A549 (cell line): ENCODE measurements at regions not wholly inside any gene's neighbourhood (a gene's known extent, or its start where the extent isn't known, plus 50 kb on each side); places are given as distances from the start of the nearest gene placed in this dataset.

Experiments used
- ATAC-seq, 2 experiments: fragments of 200-7000 bp in 1 of 2; fragments of >200 bp in 1 of 2; cut with Nextera tagmentation in 1 of 2; cut with Tn5 transposase in 1 of 2; 3 replicates each; pipeline versions ENCODE4 v1.8.0 to v1.9.1; 2018 to 2020; ENCODE audit warnings: mild to moderate bottlenecking in 1 of 2, moderate library complexity in 1 of 2
- CTCF ChIA-PET: fragments of 300-600 bp; sonication (Branson Sonifier 250); formaldehyde crosslinking; extraction: SDS; loops from one replicate; lab custom pipeline; 2021; ENCODE audit warnings: antibody characterized with exemption, inconsistent platforms; lab: Yijun Ruan, JAX
- POLR2A ChIA-PET: fragments of 350-600 bp; formaldehyde crosslinking; extraction: SDS; loops from one replicate; lab custom pipeline; 2021; ENCODE audit warnings: antibody characterized with exemption, inconsistent platforms; lab: Yijun Ruan, JAX
- DNase-seq, 2 experiments: peaks; one replicate each; pipeline versions ENCODE4 v3.0.0 to v3.0.0-alpha.2; 2011 to 2016; ENCODE audit warnings: low read depth in 1 of 2, low spot score in 1 of 2
- FAIRE-seq: peaks from 2 replicates; lab custom pipeline; 2011; peaks lifted over from hg19 to GRCh38; lab: Jason Lieb, UNC
- H3K27ac ChIP-seq, 2 experiments: fragments of >200 bp; sonication (Bioruptor Twin); formaldehyde crosslinking; 3 replicates each; pipeline ENCODE4 v1.5.1; 2016 to 2017
- H3K4me1 ChIP-seq: fragments of >200 bp; sonication (Bioruptor Twin); formaldehyde crosslinking; 3 replicates; pipeline ENCODE4 v1.6.1; 2016
- H3K4me2 ChIP-seq: fragments of >200 bp; sonication (Bioruptor Twin); formaldehyde crosslinking; 3 replicates; pipeline ENCODE4 v1.6.1; 2016
- H3K4me3 ChIP-seq: fragments of >200 bp; sonication (Bioruptor Twin); formaldehyde crosslinking; 3 replicates; pipeline ENCODE4 v1.5.1; 2016
- H3K9me3 ChIP-seq: fragments of >200 bp; sonication (Bioruptor Twin); formaldehyde crosslinking; 3 replicates; pipeline ENCODE4 v1.6.1; 2016
- CEBPB ChIP-seq, 2 experiments: fragments of >200 bp in 1 of 2; sonication (Bioruptor Twin) in 1 of 2; formaldehyde crosslinking in 1 of 2; IDR thresholded peaks; 2 replicates each; pipeline ENCODE4 v1.6.1; 2012 to 2016
- CHD2 ChIP-seq: fragments of 150-350 bp; IDR thresholded peaks from 2 replicates; pipeline ENCODE4 v1.6.1; 2014; ENCODE audit warnings: low read length; ENCODE audit not compliant: partially characterized antibody
- EHMT2 ChIP-seq: fragments of 200-600 bp; sonication (generic); IDR thresholded peaks from 2 replicates; pipeline ENCODE4 v1.6.1; 2016; ENCODE audit warnings: antibody characterized with exemption, low read depth, mild to moderate bottlenecking, moderate library complexity
- ESRRA ChIP-seq: fragments of 150-350 bp; IDR thresholded peaks from 2 replicates; pipeline ENCODE4 v1.6.1; 2014; ENCODE audit warnings: mild to moderate bottlenecking, low read length, borderline replicate concordance
- FOSL2 ChIP-seq, 2 experiments: fragments of 450-650 bp in 1 of 2; fragments of >200 bp in 1 of 2; sonication (Bioruptor Twin) in 1 of 2; formaldehyde crosslinking; IDR thresholded peaks; 2 replicates each; pipeline versions ENCODE4 v1.5.0 to v1.6.1; 2016 to 2020; ENCODE audit warnings: mild to moderate bottlenecking in 1 of 2, moderate library complexity in 1 of 2
- HDAC2 ChIP-seq: fragments of 200-600 bp; sonication (generic); IDR thresholded peaks from 2 replicates; pipeline ENCODE4 v1.6.1; 2016
- HOXA7 ChIP-seq: fragments of 250-450 bp; sonication (Bioruptor Pico); IDR thresholded peaks from 2 replicates; pipeline ENCODE4 v1.5.0; 2020; ENCODE audit warnings: mild to moderate bottlenecking, moderate library complexity
- JUNB ChIP-seq: fragments of >200 bp; sonication (Bioruptor Twin); formaldehyde crosslinking; IDR thresholded peaks from 2 replicates; pipeline ENCODE4 v1.6.1; 2016
- KDM5A ChIP-seq: fragments of 200-600 bp; sonication (generic); IDR thresholded peaks from 2 replicates; pipeline ENCODE4 v1.6.1; 2016; ENCODE audit warnings: antibody characterized with exemption, mild to moderate bottlenecking
- MAFK ChIP-seq: fragments of 450-650 bp; IDR thresholded peaks from 2 replicates; pipeline ENCODE4 v1.6.1; 2014; ENCODE audit not compliant: partially characterized antibody
- NFE2L2 ChIP-seq: fragments of 150-350 bp; conservative IDR thresholded peaks from 2 replicates; pipeline ENCODE4 v1.6.1; 2014; ENCODE audit warnings: low read length
- NR3C1 ChIP-seq: fragments of >200 bp; sonication (Bioruptor Twin); formaldehyde crosslinking; IDR thresholded peaks from 3 replicates; pipeline ENCODE4 v1.6.1; 2017
- RAD21 ChIP-seq, 2 experiments: fragments of >200 bp in 1 of 2; sonication (Bioruptor Twin) in 1 of 2; formaldehyde crosslinking in 1 of 2; IDR thresholded peaks in 1 of 2; conservative IDR thresholded peaks in 1 of 2; 2 replicates in 1 of 2; 3 replicates in 1 of 2; pipeline ENCODE4 v1.6.1; 2012 to 2018; ENCODE audit warnings: inconsistent platforms in 1 of 2
- RCOR1 ChIP-seq: fragments of 150-350 bp; IDR thresholded peaks from 2 replicates; pipeline ENCODE4 v1.6.1; 2014; ENCODE audit warnings: antibody characterized with exemption, low read length, low read depth
- SMC3 ChIP-seq: fragments of >200 bp; sonication (Bioruptor Twin); formaldehyde crosslinking; IDR thresholded peaks from 3 replicates; pipeline ENCODE4 v1.6.1; 2018; ENCODE audit warnings: inconsistent platforms
- TFCP2L1 ChIP-seq: fragments of 250-450 bp; sonication (Bioruptor Pico); IDR thresholded peaks from 2 replicates; pipeline ENCODE4 v1.5.0; 2021; ENCODE audit warnings: mild to moderate bottlenecking
- WGBS: methylation state at CpG from one replicate; pipeline ENCODE4 v1.1.6; 2017; ENCODE audit errors: missing lambda C conversion rate; 5-methylcytosine and 5-hydroxymethylcytosine counted together
- TF ChIP-seq, protein P1 (sequence below): fragments of 200-600 bp; sonication (generic); IDR thresholded peaks from 2 replicates; pipeline ENCODE4 v1.6.1; 2016; ENCODE audit warnings: antibody characterized with exemption, mild to moderate bottlenecking, moderate library complexity
- TF ChIP-seq, protein P2 (sequence below): fragments of 450-650 bp; IDR thresholded peaks from 2 replicates; pipeline ENCODE4 v1.6.1; 2014; ENCODE audit warnings: antibody characterized with exemption
- TF ChIP-seq, protein P3 (sequence below): fragments of 250-450 bp; sonication (Bioruptor Pico); IDR thresholded peaks from 2 replicates; pipeline ENCODE4 v1.5.0; 2020; ENCODE audit warnings: low read depth, mild to moderate bottlenecking, moderate library complexity
- TF ChIP-seq, protein P4 (sequence below): fragments of >200 bp; sonication (Bioruptor Twin); formaldehyde crosslinking; IDR thresholded peaks from 3 replicates; pipeline ENCODE4 v1.6.1; 2016
- TF ChIP-seq, protein P5 (sequence below): fragments of >200 bp; sonication (Bioruptor Twin); formaldehyde crosslinking; IDR thresholded peaks from 3 replicates; pipeline ENCODE4 v1.5.1; 2016

DNA sequence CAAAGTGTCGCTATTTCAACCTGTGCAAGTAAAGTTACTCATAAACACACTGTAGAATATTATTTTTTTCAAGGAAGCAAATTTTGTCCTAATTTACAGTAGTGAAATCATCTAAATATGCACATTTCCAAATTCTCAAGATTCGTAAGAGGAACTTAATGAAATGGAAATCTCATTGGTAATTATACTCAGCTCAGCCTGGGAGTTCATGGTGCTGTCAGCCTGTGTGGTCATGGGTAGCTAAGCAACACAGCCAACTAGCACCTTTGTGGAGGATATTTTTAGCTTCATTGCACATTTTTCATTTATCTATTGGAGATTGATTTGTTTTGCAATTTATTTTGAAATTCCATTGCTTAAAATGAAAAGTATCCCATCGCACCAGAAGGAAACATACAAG, 975.7 kb upstream of the ZEB2 start (continued):
- TF ChIP-seq, protein P1, sequence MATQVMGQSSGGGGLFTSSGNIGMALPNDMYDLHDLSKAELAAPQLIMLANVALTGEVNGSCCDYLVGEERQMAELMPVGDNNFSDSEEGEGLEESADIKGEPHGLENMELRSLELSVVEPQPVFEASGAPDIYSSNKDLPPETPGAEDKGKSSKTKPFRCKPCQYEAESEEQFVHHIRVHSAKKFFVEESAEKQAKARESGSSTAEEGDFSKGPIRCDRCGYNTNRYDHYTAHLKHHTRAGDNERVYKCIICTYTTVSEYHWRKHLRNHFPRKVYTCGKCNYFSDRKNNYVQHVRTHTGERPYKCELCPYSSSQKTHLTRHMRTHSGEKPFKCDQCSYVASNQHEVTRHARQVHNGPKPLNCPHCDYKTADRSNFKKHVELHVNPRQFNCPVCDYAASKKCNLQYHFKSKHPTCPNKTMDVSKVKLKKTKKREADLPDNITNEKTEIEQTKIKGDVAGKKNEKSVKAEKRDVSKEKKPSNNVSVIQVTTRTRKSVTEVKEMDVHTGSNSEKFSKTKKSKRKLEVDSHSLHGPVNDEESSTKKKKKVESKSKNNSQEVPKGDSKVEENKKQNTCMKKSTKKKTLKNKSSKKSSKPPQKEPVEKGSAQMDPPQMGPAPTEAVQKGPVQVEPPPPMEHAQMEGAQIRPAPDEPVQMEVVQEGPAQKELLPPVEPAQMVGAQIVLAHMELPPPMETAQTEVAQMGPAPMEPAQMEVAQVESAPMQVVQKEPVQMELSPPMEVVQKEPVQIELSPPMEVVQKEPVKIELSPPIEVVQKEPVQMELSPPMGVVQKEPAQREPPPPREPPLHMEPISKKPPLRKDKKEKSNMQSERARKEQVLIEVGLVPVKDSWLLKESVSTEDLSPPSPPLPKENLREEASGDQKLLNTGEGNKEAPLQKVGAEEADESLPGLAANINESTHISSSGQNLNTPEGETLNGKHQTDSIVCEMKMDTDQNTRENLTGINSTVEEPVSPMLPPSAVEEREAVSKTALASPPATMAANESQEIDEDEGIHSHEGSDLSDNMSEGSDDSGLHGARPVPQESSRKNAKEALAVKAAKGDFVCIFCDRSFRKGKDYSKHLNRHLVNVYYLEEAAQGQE: no peak
- TF ChIP-seq, protein P2, sequence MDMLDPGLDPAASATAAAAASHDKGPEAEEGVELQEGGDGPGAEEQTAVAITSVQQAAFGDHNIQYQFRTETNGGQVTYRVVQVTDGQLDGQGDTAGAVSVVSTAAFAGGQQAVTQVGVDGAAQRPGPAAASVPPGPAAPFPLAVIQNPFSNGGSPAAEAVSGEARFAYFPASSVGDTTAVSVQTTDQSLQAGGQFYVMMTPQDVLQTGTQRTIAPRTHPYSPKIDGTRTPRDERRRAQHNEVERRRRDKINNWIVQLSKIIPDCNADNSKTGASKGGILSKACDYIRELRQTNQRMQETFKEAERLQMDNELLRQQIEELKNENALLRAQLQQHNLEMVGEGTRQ: no peak
- TF ChIP-seq EHMT2 (no peak), MAFK (no peak), KDM5A (no peak), RCOR1 (no peak), JUNB (no peak), HDAC2 (no peak)
- TF ChIP-seq, protein P3, sequence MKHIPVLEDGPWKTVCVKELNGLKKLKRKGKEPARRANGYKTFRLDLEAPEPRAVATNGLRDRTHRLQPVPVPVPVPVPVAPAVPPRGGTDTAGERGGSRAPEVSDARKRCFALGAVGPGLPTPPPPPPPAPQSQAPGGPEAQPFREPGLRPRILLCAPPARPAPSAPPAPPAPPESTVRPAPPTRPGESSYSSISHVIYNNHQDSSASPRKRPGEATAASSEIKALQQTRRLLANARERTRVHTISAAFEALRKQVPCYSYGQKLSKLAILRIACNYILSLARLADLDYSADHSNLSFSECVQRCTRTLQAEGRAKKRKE (CRISPR knock-in tag): no peak

DNA sequence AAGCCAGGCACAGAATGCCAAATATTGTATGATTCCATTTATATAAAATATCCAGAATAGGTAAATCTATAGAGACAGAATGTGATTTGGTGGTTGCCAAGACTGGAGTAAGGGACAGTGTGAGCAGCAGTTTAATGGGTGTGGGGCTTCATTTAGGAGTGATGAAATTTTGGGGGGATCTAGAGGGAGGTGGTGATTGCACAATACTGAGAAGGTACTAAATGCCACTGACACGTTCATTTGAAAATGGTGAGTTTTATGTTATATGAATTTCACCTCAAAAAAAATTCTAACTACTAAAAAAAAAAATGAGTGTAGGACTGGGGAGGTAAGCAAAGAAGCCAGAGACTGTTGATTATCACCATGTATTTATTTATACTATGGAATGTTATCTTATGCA, 974.5 kb upstream of the ZEB2 start:
- POLR2A ChIA-PET: no interaction called here

DNA sequence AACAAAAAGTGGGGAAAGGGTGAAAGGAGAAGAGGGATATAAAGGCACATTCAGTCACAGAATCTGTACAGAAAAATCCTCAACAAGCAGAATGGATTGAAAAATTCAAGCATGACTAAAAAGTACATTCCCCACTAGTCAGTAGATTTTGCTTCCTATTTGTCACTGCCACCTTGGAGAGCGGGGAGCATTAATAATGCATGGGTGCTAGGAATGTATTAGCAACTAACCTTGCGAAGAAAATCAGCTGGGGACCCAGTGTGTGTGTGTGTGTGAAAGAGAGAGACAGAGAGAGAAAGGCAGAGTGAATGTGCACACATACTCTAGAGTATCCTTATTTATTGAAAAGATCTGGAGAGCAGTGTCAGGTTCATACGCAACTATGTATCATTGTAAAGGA, 968.7 kb upstream of the ZEB2 start:
- FAIRE-seq: no peak
- no peak for ATAC-seq
- H3K9me3 ChIP-seq: peaks cover 9% of the 10 kb centered on the region; the same call in 2 of the 3 replicates
- CTCF ChIA-PET: no interaction called here
- WGBS: 89% methylated on average over 3 of the region's 3 CpGs
- H3K27ac ChIP-seq: no peak overlapping the region
- no peak overlapping the region for H3K4me3 ChIP-seq
- peaks cover 12% of the 10 kb centered on the region for H3K4me1 ChIP-seq
- TF ChIP-seq NFE2L2: no peak
- TF ChIP-seq, protein P4, sequence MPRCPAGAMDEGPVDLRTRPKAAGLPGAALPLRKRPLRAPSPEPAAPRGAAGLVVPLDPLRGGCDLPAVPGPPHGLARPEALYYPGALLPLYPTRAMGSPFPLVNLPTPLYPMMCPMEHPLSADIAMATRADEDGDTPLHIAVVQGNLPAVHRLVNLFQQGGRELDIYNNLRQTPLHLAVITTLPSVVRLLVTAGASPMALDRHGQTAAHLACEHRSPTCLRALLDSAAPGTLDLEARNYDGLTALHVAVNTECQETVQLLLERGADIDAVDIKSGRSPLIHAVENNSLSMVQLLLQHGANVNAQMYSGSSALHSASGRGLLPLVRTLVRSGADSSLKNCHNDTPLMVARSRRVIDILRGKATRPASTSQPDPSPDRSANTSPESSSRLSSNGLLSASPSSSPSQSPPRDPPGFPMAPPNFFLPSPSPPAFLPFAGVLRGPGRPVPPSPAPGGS: no peak
- TF ChIP-seq NR3C1: no peak
- DNase-seq: no peak
- H3K4me2 ChIP-seq: no peak overlapping the region
- POLR2A ChIA-PET: no interaction called here

More for the DNA sequence above, 974.5 kb upstream of the ZEB2 start:
- DNase-seq: no peak
- no peak overlapping the region for H3K27ac ChIP-seq
- 39% methylated on average over 1 of the region's 1 CpG for WGBS
- H3K4me1 ChIP-seq: no peaks in the 10 kb centered on the region
- peaks cover 9% of the 10 kb centered on the region; the same call in 2 of the 3 replicates for H3K9me3 ChIP-seq
- CTCF ChIA-PET: no interaction called here
- H3K4me2 ChIP-seq: no peak overlapping the region
- FAIRE-seq: no peak
- ATAC-seq: no peak
- no peak overlapping the region for H3K4me3 ChIP-seq
- no peak for TF ChIP-seq HOXA7 (CRISPR knock-in tag)
- peak in 1 of 2 experiments; percentile 24; a peak in 1 of 4 replicates for TF ChIP-seq CEBPB (IDR thresholded peaks at IDR 0.05)

DNA sequence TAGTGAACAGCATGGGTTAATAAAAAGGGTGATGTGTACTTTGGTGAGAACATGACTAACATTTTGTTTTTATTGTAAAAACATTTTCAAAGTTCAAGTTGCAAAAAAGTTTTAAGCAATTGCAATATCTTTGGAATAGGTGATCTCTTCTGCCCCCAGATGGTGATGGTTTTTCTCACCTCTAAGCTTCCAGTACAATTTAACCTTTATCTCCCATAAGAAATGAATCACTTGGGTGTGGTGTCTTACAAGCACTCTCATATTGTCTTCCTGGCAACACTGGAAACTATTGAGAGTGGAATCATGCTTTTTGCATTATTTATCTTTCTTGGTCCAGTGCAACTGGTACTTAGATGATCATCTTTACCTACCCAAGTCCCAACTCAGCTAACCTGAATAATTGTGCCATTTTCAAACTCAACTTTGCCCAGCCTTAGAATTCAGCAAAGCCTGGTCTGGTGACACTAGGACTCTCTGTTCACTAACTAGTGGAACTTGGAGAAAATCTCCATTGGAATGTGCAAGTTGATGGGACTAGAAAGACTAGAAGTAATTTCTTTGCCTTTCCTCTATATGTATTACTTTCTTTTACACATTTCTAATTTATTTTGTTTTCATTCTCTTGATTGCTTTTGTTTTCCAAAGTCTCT, 964.7 kb upstream of the ZEB2 start:
- Histone ChIP-seq H3K9me3 (no peaks in the 10 kb centered on the region), H3K4me1 (peaks cover 12% of the 10 kb centered on the region), H3K27ac (peak overlapping the region in 1 of 2 experiments; percentile 52; a peak in 1 of 6 replicates), H3K4me2 (peak overlapping the region; percentile 49; the same call in 2 of the 3 replicates), H3K4me3 (no peak overlapping the region)
- POLR2A ChIA-PET: no interaction called here
- ATAC-seq (peak; percentile 71 to 88; a peak in 5 of 6 replicates), FAIRE-seq (no peak), DNase-seq (peak; percentile 1 to 68)
- CTCF ChIA-PET: interaction anchor here (0.7 kb wide), 1 partner anchor 418 kb away, joined by 4 read pairs; no protein-coding TSS in a partner anchor
- no peak for TF ChIP-seq ESRRA
- TF ChIP-seq, protein P5, sequence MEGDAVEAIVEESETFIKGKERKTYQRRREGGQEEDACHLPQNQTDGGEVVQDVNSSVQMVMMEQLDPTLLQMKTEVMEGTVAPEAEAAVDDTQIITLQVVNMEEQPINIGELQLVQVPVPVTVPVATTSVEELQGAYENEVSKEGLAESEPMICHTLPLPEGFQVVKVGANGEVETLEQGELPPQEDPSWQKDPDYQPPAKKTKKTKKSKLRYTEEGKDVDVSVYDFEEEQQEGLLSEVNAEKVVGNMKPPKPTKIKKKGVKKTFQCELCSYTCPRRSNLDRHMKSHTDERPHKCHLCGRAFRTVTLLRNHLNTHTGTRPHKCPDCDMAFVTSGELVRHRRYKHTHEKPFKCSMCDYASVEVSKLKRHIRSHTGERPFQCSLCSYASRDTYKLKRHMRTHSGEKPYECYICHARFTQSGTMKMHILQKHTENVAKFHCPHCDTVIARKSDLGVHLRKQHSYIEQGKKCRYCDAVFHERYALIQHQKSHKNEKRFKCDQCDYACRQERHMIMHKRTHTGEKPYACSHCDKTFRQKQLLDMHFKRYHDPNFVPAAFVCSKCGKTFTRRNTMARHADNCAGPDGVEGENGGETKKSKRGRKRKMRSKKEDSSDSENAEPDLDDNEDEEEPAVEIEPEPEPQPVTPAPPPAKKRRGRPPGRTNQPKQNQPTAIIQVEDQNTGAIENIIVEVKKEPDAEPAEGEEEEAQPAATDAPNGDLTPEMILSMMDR: peak; percentile 43
- TF ChIP-seq FOSL2 (IDR thresholded peaks at IDR 0.05): no peak
- peak; percentile 43; the same call in 1 of the 2 replicates for TF ChIP-seq FOSL2 (CRISPR knock-in tag; IDR thresholded peaks at IDR 0.05)
- TF ChIP-seq CHD2: no peak
- no peak for TF ChIP-seq TFCP2L1
- peak; percentile 61; the same call in 2 of the 3 replicates for TF ChIP-seq SMC3
- peak; percentile 59 to 62 for TF ChIP-seq RAD21 (conservative IDR thresholded peaks at IDR 0.05 in 1 of 2, IDR thresholded peaks at IDR 0.05 in 1 of 2)
